Activated B cell treated with CpG ODN at 0.5 μM for 24 hours (primary cell): ENCODE measurements at regions not wholly inside any gene's neighbourhood (a gene's known extent, or its start where the extent isn't known, plus 50 kb on each side); places are given as distances from the start of the nearest gene placed in this dataset.

ENCODE experiments used
- ATAC-seq: fragments of 200-7000 bp; cut with Tn5 transposase; one replicate; pipeline ENCODE4 v1.10.0; 2021; ENCODE audit warnings: low read depth, mild to moderate bottlenecking, moderate library complexity
- CTCF ChIA-PET: fragments of 350-600 bp; sonication (Branson Sonifier 250); formaldehyde crosslinking; loops from one replicate; lab custom pipeline; 2021; ENCODE audit warnings: antibody characterized with exemption; lab: Charles Lee
- POLR2A ChIA-PET: fragments of 350-600 bp; sonication (Branson Sonifier 250); formaldehyde crosslinking; loops from one replicate; lab custom pipeline; 2021; ENCODE audit warnings: antibody characterized with exemption; lab: Charles Lee
- DNase-seq: peaks from one replicate; pipeline ENCODE4 v3.0.0; 2022
- H3K27ac Mint-ChIP-seq: one replicate; pipeline ENCODE4 v1.8.0; 2020; ENCODE audit warnings: mixed read lengths
- H3K27me3 Mint-ChIP-seq: one replicate; pipeline ENCODE4 v1.8.0; 2021; ENCODE audit warnings: mixed read lengths
- H3K36me3 Mint-ChIP-seq: one replicate; pipeline ENCODE4 v1.8.0; 2021; ENCODE audit warnings: low read depth, mixed read lengths
- H3K4me1 Mint-ChIP-seq: one replicate; pipeline ENCODE4 v1.8.0; 2021; ENCODE audit warnings: mixed read lengths
- H3K4me3 Mint-ChIP-seq: one replicate; pipeline ENCODE4 v1.8.0; 2020; ENCODE audit warnings: mild to moderate bottlenecking, mixed read lengths
- H3K9me3 Mint-ChIP-seq: one replicate; pipeline ENCODE4 v1.8.0; 2020; ENCODE audit warnings: mixed read lengths
- intact Hi-C: fragments of 100-400 bp; cut with micrococcal nuclease; formaldehyde crosslinking; loops from one replicate; pipeline ENCODE4 v1.15.1; 2024
- TF ChIP-seq, protein P1 (sequence below): fragments of 200-600 bp; IDR thresholded peaks from one replicate; pipeline ENCODE4 v1.8.0; 2022; ENCODE audit warnings: antibody characterized with exemption, mild to moderate bottlenecking

DNA sequence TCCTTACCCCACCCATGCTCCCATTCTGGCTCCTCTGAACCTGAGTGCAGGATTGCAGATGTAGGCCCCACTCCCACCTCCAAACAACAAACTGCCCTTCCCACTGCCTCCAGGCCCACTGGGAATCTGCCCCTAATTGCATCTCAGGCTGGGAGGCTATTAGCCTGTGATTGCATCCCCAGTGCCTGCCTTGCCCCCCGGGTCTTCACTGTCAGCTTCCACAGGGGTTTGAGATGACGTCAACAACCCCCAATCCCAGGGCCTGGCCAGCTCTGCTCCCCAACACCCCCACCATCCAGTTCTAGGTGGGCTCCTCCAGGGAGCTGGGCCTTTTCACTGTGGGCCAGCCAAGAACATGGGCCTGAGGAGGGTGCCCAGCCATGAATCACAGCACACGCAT, 91.5 kb downstream of the PCDH1 start:
- no peaks in the 10 kb centered on the region for H3K4me1 Mint-ChIP-seq
- intact Hi-C loops = no loop called here
- H3K27ac Mint-ChIP-seq = no peak overlapping the region
- H3K36me3 Mint-ChIP-seq = no peaks in the 10 kb centered on the region
- H3K27me3 Mint-ChIP-seq = peaks cover 30% of the 10 kb centered on the region
- no peaks in the 10 kb centered on the region for H3K9me3 Mint-ChIP-seq
- H3K4me3 Mint-ChIP-seq = no peak overlapping the region
- ChIA-PET POLR2A (no interaction called here), CTCF (no interaction called here)
- TF ChIP-seq, protein P1, sequence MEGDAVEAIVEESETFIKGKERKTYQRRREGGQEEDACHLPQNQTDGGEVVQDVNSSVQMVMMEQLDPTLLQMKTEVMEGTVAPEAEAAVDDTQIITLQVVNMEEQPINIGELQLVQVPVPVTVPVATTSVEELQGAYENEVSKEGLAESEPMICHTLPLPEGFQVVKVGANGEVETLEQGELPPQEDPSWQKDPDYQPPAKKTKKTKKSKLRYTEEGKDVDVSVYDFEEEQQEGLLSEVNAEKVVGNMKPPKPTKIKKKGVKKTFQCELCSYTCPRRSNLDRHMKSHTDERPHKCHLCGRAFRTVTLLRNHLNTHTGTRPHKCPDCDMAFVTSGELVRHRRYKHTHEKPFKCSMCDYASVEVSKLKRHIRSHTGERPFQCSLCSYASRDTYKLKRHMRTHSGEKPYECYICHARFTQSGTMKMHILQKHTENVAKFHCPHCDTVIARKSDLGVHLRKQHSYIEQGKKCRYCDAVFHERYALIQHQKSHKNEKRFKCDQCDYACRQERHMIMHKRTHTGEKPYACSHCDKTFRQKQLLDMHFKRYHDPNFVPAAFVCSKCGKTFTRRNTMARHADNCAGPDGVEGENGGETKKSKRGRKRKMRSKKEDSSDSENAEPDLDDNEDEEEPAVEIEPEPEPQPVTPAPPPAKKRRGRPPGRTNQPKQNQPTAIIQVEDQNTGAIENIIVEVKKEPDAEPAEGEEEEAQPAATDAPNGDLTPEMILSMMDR = no peak
- no peak for ATAC-seq
- no peak for DNase-seq

DNA sequence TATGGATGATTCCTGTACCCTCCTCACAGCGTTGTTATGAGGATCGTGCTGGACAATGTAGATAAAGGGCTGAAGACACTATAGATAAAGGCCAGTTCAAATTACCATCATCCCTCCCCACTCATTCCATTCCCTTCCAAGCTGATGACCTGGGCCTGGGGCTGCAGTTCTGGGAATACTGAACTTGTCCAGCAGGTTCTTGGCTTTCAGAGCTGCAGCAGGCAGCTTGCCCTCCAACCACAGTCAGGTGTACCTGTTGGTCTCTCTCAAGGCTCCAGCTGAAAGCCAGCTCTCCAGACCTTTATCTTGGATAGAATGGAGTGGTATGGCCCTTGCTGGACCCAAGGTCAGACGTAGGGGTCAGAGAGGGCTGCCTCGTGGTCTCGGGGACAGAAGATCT, 92.5 kb downstream of the PCDH1 start:
- CTCF ChIA-PET = no interaction called here
- no peaks in the 10 kb centered on the region for H3K36me3 Mint-ChIP-seq
- intact Hi-C loops = no loop called here
- POLR2A ChIA-PET = interaction anchor here (0.5 kb wide), 1 partner anchor 211 kb away, joined by 3 read pairs; no protein-coding TSS in a partner anchor
- H3K27ac Mint-ChIP-seq = no peak overlapping the region
- DNase-seq (no peak), ATAC-seq (no peak)
- H3K27me3 Mint-ChIP-seq = peaks cover 31% of the 10 kb centered on the region
- no peaks in the 10 kb centered on the region for H3K4me1 Mint-ChIP-seq
- TF ChIP-seq, protein P1 = no peak
- no peak overlapping the region for H3K4me3 Mint-ChIP-seq
- no peaks in the 10 kb centered on the region for H3K9me3 Mint-ChIP-seq

DNA sequence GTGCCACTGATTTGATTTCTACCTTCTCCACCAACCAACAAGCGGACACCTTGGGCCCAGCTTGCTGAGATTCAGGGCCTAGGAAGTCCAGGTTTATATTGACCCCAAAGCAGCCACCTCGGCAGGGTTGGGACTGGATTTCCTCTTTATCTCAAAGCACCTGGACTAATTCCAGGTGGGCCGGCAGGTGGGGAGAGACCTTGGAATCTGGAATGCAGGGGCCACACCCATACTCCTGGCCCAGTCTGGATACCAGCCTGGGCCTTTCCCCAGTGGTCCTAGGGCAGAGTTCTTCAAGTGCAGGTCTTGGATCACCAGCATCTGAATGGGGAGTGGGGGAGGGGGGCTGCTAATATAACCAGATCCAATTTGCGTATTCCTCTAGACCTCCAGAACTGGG, 93.1 kb downstream of the PCDH1 start:
- intact Hi-C loops = no loop called here
- no peak for ATAC-seq
- TF ChIP-seq, protein P1 = no peak
- H3K36me3 Mint-ChIP-seq = no peaks in the 10 kb centered on the region
- DNase-seq = no peak
- ChIA-PET CTCF (no interaction called here), POLR2A (no interaction called here)
- no peaks in the 10 kb centered on the region for H3K9me3 Mint-ChIP-seq
- H3K4me1 Mint-ChIP-seq = no peaks in the 10 kb centered on the region
- no peak overlapping the region for H3K27ac Mint-ChIP-seq
- H3K4me3 Mint-ChIP-seq = no peak overlapping the region
- peaks cover 30% of the 10 kb centered on the region for H3K27me3 Mint-ChIP-seq

DNA sequence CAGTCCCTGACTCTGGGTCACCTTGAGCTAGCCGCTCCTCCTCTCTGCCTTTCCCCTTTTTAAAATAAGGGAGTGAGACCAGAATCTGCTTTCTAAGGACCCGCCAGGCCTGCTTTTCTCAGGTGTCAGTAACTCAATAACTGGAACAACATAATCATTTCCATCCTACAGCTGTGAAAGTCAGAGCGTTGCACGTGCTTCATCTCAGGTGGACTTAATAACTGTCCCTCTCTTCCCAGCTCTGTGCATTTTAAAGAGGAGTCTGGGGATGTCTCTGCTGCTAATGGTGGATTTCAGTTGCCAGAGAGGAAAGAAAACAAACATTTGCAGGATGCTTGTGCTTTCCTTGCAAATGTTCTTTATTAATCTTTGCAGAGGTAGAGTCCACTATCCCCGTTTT, 93.7 kb downstream of the PCDH1 start:
- Mint-ChIP-seq H3K4me3 (no peak overlapping the region), H3K4me1 (no peaks in the 10 kb centered on the region), H3K9me3 (no peaks in the 10 kb centered on the region), H3K27ac (no peak overlapping the region), H3K27me3 (peaks cover 27% of the 10 kb centered on the region), H3K36me3 (no peaks in the 10 kb centered on the region)
- CTCF ChIA-PET = no interaction called here
- intact Hi-C loops = no loop called here
- POLR2A ChIA-PET = no interaction called here
- TF ChIP-seq, protein P1 = no peak
- ATAC-seq (no peak), DNase-seq (no peak)

DNA sequence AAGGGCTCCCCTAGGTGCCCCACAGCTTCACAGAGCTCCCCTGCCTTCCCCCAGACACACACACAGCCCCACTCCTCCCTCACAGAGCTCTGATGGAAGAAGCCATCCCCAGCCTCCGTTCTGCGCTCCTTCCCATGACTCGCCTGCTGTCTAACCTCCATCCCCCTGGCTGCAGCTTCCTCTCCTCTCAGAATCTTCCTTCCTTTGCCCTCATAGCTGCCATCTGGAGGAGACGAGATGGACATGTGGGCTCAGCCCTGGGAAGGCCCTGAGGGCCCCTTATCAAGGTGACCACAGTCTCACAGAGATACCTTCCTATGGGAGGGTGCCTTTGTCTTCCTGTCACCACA, 94.3 kb downstream of the PCDH1 start:
- TF ChIP-seq, protein P1 = no peak
- ATAC-seq = no peak
- Mint-ChIP-seq H3K27me3 (peaks cover 24% of the 10 kb centered on the region), H3K27ac (no peak overlapping the region), H3K4me1 (no peaks in the 10 kb centered on the region), H3K9me3 (no peaks in the 10 kb centered on the region), H3K4me3 (no peak overlapping the region), H3K36me3 (no peaks in the 10 kb centered on the region)
- no peak for DNase-seq
- ChIA-PET POLR2A (no interaction called here), CTCF (no interaction called here)
- intact Hi-C loops = no loop called here
